Heart right ventricle (tissue), 16 donors: ENCODE measurements at regions not wholly inside any gene's neighbourhood (a gene's known extent, or its start where the extent isn't known, plus 50 kb on each side); places are given as distances from the start of the nearest gene placed in this dataset.
"Not testable (repeated sequence)": the region's sequence is repeated elsewhere in the genome, so short reads cannot be mapped to it uniquely, and the experiment has no call there.

Experiments used
- ATAC-seq, 8 donors: fragments of 200-7000 bp; cut with Tn5 transposase; one replicate each; pipeline ENCODE4 v1.9.1; 2020; ENCODE audit warnings: mild to moderate bottlenecking in 8 of 8, moderate library complexity in 8 of 8, moderate number of reproducible peaks in 1 of 8
- DNase-seq, 2 donors: peaks; one replicate each; pipeline ENCODE4 v3.0.0-alpha.2; 2020
- H3K27ac ChIP-seq, 10 donors: fragments of 200-600 bp; sonication (generic) in 2 of 10; one replicate each; pipeline versions ENCODE4 v1.5.0 to v1.8.0; 2020 to 2022; ENCODE audit warnings: mild to moderate bottlenecking in 3 of 10
- H3K27me3 ChIP-seq, 7 donors: fragments of 200-600 bp; one replicate each; pipeline ENCODE4 v1.8.0; 2021 to 2022; ENCODE audit warnings: mild to moderate bottlenecking in 2 of 7
- H3K36me3 ChIP-seq, 9 donors: fragments of 200-600 bp; sonication (generic) in 1 of 9; one replicate each; pipeline versions ENCODE4 v1.5.0 to v1.8.0; 2020 to 2022; ENCODE audit warnings: mild to moderate bottlenecking in 2 of 9
- H3K4me1 ChIP-seq, 9 donors: fragments of 200-600 bp; sonication (generic) in 1 of 9; one replicate each; pipeline versions ENCODE4 v1.5.0 to v1.8.0; 2020 to 2022; ENCODE audit warnings: mild to moderate bottlenecking in 4 of 9
- H3K4me3 ChIP-seq, 10 donors: fragments of 200-600 bp; sonication (generic) in 2 of 10; one replicate each; pipeline versions ENCODE4 v1.5.0 to v1.8.0; 2020 to 2022; ENCODE audit warnings: mild to moderate bottlenecking in 7 of 10, moderate library complexity in 2 of 10
- H3K9me3 ChIP-seq, 11 donors: fragments of 200-600 bp in 10 of 11; sonication (generic) in 2 of 11; one replicate each; pipeline versions ENCODE4 v1.5.0 to v1.8.0; 2013 to 2022; ENCODE audit warnings: mild to moderate bottlenecking in 2 of 11, control low read depth in 1 of 11, moderate library complexity in 1 of 11
- CTCF ChIP-seq, 9 donors: fragments of 200-600 bp; sonication (generic) in 2 of 9; IDR thresholded peaks; one replicate each; pipeline versions ENCODE4 v1.5.0 to v1.8.0; 2021 to 2022; ENCODE audit warnings: antibody characterized with exemption in 9 of 9, mild to moderate bottlenecking in 5 of 9, moderate library complexity in 1 of 9
- WGBS, 2 donors: extraction: QIAGEN DNeasy Blood & Tissue Kit; methylation state at CpG; one replicate each; pipeline ENCODE4 v1.1.7; 2013; ENCODE audit warnings: inconsistent platforms in 1 of 2; 5-methylcytosine and 5-hydroxymethylcytosine counted together
- intact Hi-C, 10 donors: fragments of 100-400 bp; cut with DNase I; formaldehyde crosslinking; loops; one replicate each; pipeline versions ENCODE4 v1.11.1 to v1.14.2; 2022
- donor health status: Arrhythmogenic right ventricular cardiomyopathy.
- donor health status: ischemic (EF 13 %, LVEDD 7.1; RV severe dilation, severe dysfunction).
- donor health status: healthy with polysubstance abuse.
- donor health status: DM: no; HTN: yes; CAD: no.
- donor health status: DM: no; HTN: no; CAD: no.
- donor health status: ischemic (EF 25% LVEDD 6.9; RV normal size, moderate dysfunction).
- donor health status: ischemic (EF 25% LVEDD 5.7; RV mildly dilated, moderate dysfunction).
- donor health status: healthy.
- donor health status: DM: yes; HTN: yes; CAD: no.
- donor health status: Ischemic cardiomyopathy.
- donor health status: ischemic (EF 35%, LVEDD 5.7; RV mildly dilated, moderate dysfunction).
- donor health status: nonischemic (EF 11% LVEDD 7.7; RV severe dilation, severe dysfunction).
- donor health status: DM: yes; HTN: yes; CAD: no.
- donor health status: PGD.
- donor health status: ischemic (EF 29% LVEDD 5.4; RV normal size, mild dysfunction).
- donor health status: nonischemic (EF 23%, LVEDD 6.1; RV moderate dilation, normal function).

DNA sequence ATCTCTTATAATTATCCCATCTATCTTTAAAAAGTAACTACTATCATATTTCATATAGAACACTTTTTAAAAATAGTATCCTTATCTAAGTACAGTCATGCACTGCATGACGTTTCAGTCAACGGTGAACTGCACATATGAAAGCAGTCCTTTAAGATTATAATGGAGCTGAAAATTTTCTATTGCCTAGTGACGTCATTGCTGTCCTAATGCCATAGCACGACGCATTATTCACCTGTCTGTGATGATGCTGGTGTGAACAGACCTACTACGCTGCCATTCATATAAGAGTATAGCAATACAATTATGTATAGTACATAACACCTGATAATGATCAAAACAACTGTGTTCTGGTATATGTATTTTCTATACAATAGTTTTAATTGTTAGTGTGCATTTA lies 225.0 kb downstream of the SOX2 start:
- Histone ChIP-seq H3K4me1 (no peaks in the 10 kb centered on the region), H3K9me3 (peaks cover 0 to 2% (median 0%) of the 10 kb centered on the region in 11 donors), H3K36me3 (no peaks in the 10 kb centered on the region), H3K27me3 (peaks cover 0 to 3% (median 0%) of the 10 kb centered on the region in 7 donors), H3K27ac (no peak overlapping the region), H3K4me3 (no peak overlapping the region)
- TF ChIP-seq CTCF (IDR thresholded peaks at IDR 0.05), result no peak
- 45 to 60% methylated on average over 6 of the region's 6 CpGs for WGBS, 2 donors
- intact Hi-C loops, result no loop called here
- DNase-seq (no peak), ATAC-seq (no peak)

DNA sequence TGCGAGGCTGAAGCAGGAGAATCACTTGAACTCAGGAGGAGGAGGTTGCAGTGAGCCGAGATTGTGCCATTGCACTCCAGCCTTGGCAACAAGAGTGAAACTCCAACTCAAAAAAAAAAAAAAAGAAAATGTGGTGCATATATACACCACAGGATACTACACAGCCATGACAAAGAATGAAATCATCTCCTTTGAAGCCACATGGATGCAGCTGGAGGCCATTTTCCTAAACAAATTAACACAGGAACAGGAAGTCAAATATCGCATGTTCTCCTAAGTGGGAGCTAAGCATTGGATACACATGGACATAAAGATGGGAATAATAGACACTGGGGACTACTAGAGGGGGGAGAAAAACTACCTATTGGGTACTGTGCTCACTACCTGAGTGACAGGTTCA lies 226.9 kb downstream of the SOX2 start:
- H3K36me3 ChIP-seq, H3K27ac ChIP-seq, intact Hi-C loops, ATAC-seq, DNase-seq, H3K4me1 ChIP-seq, H3K9me3 ChIP-seq, H3K4me3 ChIP-seq, H3K27me3 ChIP-seq: not testable (repeated sequence)
- 86 to 87% methylated on average over 3 of the region's 3 CpGs for WGBS, 2 donors

DNA sequence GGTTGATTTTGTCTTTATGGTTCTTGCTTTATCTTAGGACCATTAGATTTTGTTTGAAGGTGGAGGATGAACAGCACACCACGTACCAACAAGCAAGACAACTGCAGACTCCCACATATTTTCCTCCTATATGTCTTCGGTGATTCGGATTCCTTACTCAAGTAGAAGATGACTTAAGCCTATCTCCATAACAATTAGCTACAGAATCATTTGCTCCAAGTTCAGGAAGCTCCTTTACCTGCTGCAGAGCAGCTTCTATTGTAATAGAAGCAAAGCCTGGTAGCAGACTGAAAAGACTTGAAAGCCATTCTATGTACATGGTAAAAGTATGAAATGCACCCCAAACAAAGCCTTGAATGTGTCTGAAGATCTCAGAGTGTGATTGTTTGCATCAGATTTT lies 229.0 kb downstream of the SOX2 start:
- no peak for DNase-seq
- Histone ChIP-seq H3K9me3 (peaks cover 0 to 2% (median 0%) of the 10 kb centered on the region in 11 donors), H3K4me3 (no peak overlapping the region), H3K4me1 (no peaks in the 10 kb centered on the region), H3K27me3 (peaks cover 0 to 6% (median 0%) of the 10 kb centered on the region in 7 donors), H3K27ac (no peak overlapping the region), H3K36me3 (no peaks in the 10 kb centered on the region)
- intact Hi-C loops, result no loop called here
- ATAC-seq, result no peak
- no peak for TF ChIP-seq CTCF (IDR thresholded peaks at IDR 0.05)
- 45 to 53% methylated on average over 3 of the region's 3 CpGs for WGBS, 2 donors

DNA sequence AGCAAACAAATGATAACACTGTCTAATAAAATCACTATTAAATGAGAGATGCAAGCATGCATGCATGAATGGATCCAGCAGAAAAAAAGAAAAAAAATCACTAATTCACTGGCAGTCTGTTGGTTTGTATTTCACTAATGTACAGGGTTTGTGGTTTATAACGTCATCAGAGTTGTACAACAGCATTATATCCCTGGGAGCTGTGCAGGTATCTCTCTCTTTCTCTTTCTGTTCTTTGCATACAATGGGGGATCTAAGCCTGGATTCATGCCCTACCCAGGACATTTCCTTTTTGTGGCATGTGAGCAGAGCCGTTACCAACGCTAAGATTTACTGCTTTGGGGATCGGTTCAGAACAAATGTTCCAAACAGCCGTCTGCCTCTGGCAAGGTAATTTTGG lies 229.5 kb downstream of the SOX2 start:
- ATAC-seq (no peak), DNase-seq (no peak)
- TF ChIP-seq CTCF (IDR thresholded peaks at IDR 0.05), result no peak
- peaks cover 0 to 6% (median 0%) of the 10 kb centered on the region in 7 donors for H3K27me3 ChIP-seq
- intact Hi-C loops, result no loop called here
- no peak overlapping the region for H3K4me3 ChIP-seq
- H3K4me1 ChIP-seq, result no peaks in the 10 kb centered on the region
- H3K9me3 ChIP-seq, result no peaks in the 10 kb centered on the region
- no peaks in the 10 kb centered on the region for H3K36me3 ChIP-seq
- no peak overlapping the region for H3K27ac ChIP-seq
- 47 to 54% methylated on average over 5 of the region's 5 CpGs for WGBS, 2 donors

DNA sequence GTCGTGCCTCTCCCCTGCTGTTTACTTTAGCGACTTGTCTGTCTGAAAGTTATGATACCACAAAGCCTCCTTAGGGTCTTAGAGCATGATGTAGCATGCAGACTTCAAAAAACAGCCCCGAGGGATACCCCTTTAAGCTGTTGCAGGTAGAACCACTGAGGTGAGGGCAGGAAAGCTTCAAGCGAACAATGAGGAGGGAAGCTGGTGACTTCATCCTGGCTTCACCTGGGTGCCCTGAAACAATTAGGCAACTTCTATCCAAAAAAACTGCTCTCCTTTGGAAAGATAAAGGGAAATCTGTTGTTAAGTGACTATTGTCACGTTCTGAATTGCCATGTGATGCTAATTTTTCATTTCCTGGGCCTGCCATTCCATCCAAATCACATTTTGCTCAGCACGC lies 231.6 kb downstream of the SOX2 start:
- H3K4me1 ChIP-seq, result no peaks in the 10 kb centered on the region
- WGBS, 2 donors, result 35 to 39% methylated on average over 6 of the region's 6 CpGs
- no peaks in the 10 kb centered on the region for H3K36me3 ChIP-seq
- H3K9me3 ChIP-seq, result no peaks in the 10 kb centered on the region
- ATAC-seq (no peak), DNase-seq (no peak)
- H3K4me3 ChIP-seq, result no peak overlapping the region
- no peak overlapping the region for H3K27ac ChIP-seq
- TF ChIP-seq CTCF (IDR thresholded peaks at IDR 0.05), result no peak
- peaks cover 0 to 6% (median 0%) of the 10 kb centered on the region in 7 donors for H3K27me3 ChIP-seq
- intact Hi-C loops, result no loop called here
